KMS-11 (cell line): ENCODE measurements at regions not wholly inside any gene's neighbourhood (a gene's known extent, or its start where the extent isn't known, plus 50 kb on each side); places are given as distances from the start of the nearest gene placed in this dataset.

Source experiments
- H2AFZ ChIP-seq: fragments of 200-600 bp; sonication (generic); 2 replicates; pipeline ENCODE4 v1.6.1; 2016; ENCODE audit warnings: antibody characterized with exemption, mixed run types, low read depth
- H3K27ac ChIP-seq: fragments of 200-600 bp; sonication (generic); 2 replicates; pipeline ENCODE4 v1.6.1; 2016; ENCODE audit warnings: mild to moderate bottlenecking, mixed run types
- H3K27me3 ChIP-seq: fragments of 200-600 bp; sonication (generic); 2 replicates; pipeline ENCODE4 v1.6.1; 2017; ENCODE audit warnings: mild to moderate bottlenecking, low read depth, mixed run types, moderate library complexity; ENCODE audit not compliant: insufficient read depth
- H3K36me3 ChIP-seq: fragments of 200-600 bp; sonication (generic); 2 replicates; pipeline ENCODE4 v1.6.1; 2017; ENCODE audit warnings: mild to moderate bottlenecking, mixed run types; ENCODE audit not compliant: insufficient read depth
- H3K4me1 ChIP-seq: fragments of 200-600 bp; sonication (generic); 2 replicates; pipeline ENCODE4 v1.6.1; 2016; ENCODE audit warnings: mild to moderate bottlenecking, low read depth, mixed run types; ENCODE audit not compliant: poor library complexity, severe bottlenecking
- H3K4me2 ChIP-seq: fragments of 200-600 bp; sonication (generic); 2 replicates; pipeline ENCODE4 v1.7.0; 2016; ENCODE audit warnings: mild to moderate bottlenecking, mixed run types
- H3K4me3 ChIP-seq: fragments of 200-600 bp; sonication (generic); IDR thresholded peaks from 2 replicates; pipeline ENCODE4 v1.6.1; 2017; ENCODE audit warnings: low read depth, low read length, mixed read lengths; ENCODE audit not compliant: insufficient read depth
- H3K79me2 ChIP-seq: fragments of 200-600 bp; sonication (generic); 2 replicates; pipeline ENCODE4 v1.6.1; 2016; ENCODE audit warnings: low read depth, mixed run types; ENCODE audit not compliant: insufficient read depth
- H3K9ac ChIP-seq: fragments of 200-600 bp; sonication (generic); 2 replicates; pipeline ENCODE4 v1.6.1; 2016; ENCODE audit warnings: mild to moderate bottlenecking, mixed run types
- H4K20me1 ChIP-seq: fragments of 200-600 bp; sonication (generic); 2 replicates; pipeline ENCODE4 v1.6.1; 2016; ENCODE audit warnings: mild to moderate bottlenecking, mixed run types; ENCODE audit not compliant: insufficient read depth
- TF ChIP-seq, protein P1 (sequence below): fragments of 200-600 bp; sonication (generic); conservative IDR thresholded peaks from 2 replicates; pipeline ENCODE4 v1.6.1; 2017; ENCODE audit warnings: low read depth, mild to moderate bottlenecking, antibody characterized with exemption, low read length, moderate library complexity, mixed read lengths

DNA sequence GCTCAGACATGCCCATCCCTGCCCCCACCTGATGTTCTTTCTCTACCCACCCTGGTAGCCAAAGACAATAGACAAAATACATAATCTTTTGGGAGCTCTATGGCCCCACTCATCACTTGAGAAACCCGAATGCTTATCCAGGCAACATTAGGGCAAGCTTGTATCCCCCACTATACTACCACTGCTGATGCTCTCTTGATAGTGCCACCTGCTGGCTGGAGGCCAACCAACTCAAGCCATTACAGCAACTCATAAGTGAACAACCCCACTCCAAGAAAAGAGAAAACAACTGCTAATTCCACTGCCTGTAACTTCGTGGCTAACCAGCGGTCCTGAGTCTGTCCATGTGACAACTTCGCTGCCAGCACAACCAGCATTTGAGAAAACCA lies 342.5 kb upstream of the TGFBR2 start:
- Histone ChIP-seq H3K36me3 (no peaks in the 10 kb centered on the region), H3K4me2 (no peak overlapping the region), H2AFZ (no peak overlapping the region), H3K4me3 (no peak overlapping the region), H3K27me3 (no peaks in the 10 kb centered on the region), H3K9ac (no peak overlapping the region), H4K20me1 (no peaks in the 10 kb centered on the region), H3K4me1 (no peaks in the 10 kb centered on the region), H3K27ac (no peak overlapping the region), H3K79me2 (no peaks in the 10 kb centered on the region)
- TF ChIP-seq, protein P1, sequence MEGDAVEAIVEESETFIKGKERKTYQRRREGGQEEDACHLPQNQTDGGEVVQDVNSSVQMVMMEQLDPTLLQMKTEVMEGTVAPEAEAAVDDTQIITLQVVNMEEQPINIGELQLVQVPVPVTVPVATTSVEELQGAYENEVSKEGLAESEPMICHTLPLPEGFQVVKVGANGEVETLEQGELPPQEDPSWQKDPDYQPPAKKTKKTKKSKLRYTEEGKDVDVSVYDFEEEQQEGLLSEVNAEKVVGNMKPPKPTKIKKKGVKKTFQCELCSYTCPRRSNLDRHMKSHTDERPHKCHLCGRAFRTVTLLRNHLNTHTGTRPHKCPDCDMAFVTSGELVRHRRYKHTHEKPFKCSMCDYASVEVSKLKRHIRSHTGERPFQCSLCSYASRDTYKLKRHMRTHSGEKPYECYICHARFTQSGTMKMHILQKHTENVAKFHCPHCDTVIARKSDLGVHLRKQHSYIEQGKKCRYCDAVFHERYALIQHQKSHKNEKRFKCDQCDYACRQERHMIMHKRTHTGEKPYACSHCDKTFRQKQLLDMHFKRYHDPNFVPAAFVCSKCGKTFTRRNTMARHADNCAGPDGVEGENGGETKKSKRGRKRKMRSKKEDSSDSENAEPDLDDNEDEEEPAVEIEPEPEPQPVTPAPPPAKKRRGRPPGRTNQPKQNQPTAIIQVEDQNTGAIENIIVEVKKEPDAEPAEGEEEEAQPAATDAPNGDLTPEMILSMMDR: no peak

DNA sequence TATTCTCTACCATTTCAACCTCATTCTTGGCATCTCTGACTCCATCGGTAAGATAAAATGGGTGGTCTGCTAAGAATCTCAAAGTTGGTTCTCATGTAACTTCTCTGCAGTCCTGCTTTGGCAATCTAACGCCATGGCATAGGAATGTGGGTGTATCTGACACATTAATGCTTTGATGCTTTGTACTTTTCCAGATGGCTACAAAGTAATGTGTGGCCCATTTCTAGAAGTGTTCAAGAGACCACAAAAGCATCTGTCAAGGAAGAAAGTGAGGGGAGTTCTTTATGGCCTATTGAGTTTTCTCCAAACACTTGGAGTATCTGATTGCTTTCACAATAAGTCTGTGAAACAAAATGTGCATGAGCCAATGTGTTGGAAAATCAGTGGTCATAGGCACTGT lies 339.9 kb upstream of the TGFBR2 start:
- no peak overlapping the region for H3K9ac ChIP-seq
- TF ChIP-seq, protein P1: no peak
- H3K36me3 ChIP-seq: no peaks in the 10 kb centered on the region
- no peaks in the 10 kb centered on the region for H4K20me1 ChIP-seq
- no peaks in the 10 kb centered on the region for H3K4me1 ChIP-seq
- H3K4me3 ChIP-seq: no peak overlapping the region
- H3K79me2 ChIP-seq: no peaks in the 10 kb centered on the region
- H3K27me3 ChIP-seq: no peaks in the 10 kb centered on the region
- H3K27ac ChIP-seq: no peak overlapping the region
- H3K4me2 ChIP-seq: no peak overlapping the region
- H2AFZ ChIP-seq: no peak overlapping the region

DNA sequence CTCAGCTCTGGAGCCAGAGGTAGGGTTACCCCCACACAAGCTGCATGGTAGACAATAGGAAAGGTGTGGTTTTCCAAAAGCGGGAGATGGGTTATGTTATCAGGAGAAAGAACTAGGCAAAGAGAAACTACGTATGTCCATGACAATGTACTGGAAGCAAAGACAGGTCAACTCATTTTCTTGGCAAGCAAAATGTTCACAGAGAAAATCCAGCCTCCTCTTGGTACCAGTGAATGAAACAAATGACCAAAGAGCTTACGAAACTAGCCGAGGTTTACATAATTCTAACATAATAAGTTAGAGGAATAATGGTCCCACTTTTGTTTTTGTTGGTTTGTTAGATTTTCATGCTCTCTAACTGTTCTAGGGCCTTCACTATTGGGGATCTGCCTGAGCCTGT lies 338.1 kb upstream of the TGFBR2 start:
- H3K79me2 ChIP-seq: no peaks in the 10 kb centered on the region
- TF ChIP-seq, protein P1: no peak
- H4K20me1 ChIP-seq: no peaks in the 10 kb centered on the region

DNA sequence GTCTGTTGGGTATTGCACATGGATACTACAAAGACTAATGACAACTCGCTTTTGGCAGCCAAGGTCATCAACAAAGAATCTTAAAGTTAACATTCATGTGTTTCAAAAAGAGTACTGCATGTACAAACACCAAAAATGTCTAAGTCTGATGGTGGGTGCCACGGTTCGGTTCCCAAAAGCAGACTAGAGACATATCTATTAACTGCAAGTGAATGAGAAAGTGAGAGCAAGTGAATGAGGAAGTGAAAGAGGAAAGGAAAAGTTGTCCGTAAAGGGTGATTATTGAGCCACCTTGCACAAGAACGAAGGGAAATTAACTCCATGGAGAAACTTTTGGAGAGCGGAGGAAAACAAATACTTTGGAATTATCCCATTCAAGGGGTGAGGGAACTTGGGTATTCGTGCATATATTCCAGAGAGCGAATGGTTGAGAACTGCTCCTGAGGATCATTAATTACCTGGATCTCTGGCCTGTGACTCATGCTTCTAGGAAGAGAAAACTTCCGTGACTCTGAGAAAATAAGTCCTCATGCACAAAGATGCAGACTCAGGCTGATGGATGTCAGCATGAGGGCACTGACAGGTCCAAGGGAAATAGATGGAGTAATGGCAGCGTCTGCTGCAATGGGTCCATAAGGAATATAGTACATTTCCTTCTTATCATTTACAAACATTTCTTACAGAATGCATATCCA lies 336.5 kb upstream of the TGFBR2 start:
- no peak overlapping the region for H3K9ac ChIP-seq

More for the DNA sequence above, 338.1 kb upstream of the TGFBR2 start:
- H3K4me1 ChIP-seq: no peaks in the 10 kb centered on the region
- H3K36me3 ChIP-seq: no peaks in the 10 kb centered on the region
- no peak overlapping the region for H3K27ac ChIP-seq
- no peaks in the 10 kb centered on the region for H3K27me3 ChIP-seq
- H3K9ac ChIP-seq: no peak overlapping the region
- no peak overlapping the region for H2AFZ ChIP-seq
- H3K4me3 ChIP-seq: no peak overlapping the region
- no peak overlapping the region for H3K4me2 ChIP-seq

More for the DNA sequence above, 336.5 kb upstream of the TGFBR2 start:
- Histone ChIP-seq H3K4me3 (no peak overlapping the region), H3K4me1 (no peaks in the 10 kb centered on the region), H3K27me3 (no peaks in the 10 kb centered on the region), H4K20me1 (no peaks in the 10 kb centered on the region), H3K4me2 (no peak overlapping the region), H3K27ac (no peak overlapping the region), H2AFZ (no peak overlapping the region), H3K79me2 (no peaks in the 10 kb centered on the region), H3K36me3 (no peaks in the 10 kb centered on the region)
- TF ChIP-seq, protein P1: no peak
